SK-N-MC (cell line): ENCODE measurements at regions not wholly inside any gene's neighbourhood (a gene's known extent, or its start where the extent isn't known, plus 50 kb on each side); places are given as distances from the start of the nearest gene placed in this dataset.
"Not testable (repeated sequence)": the region's sequence is repeated elsewhere in the genome, so short reads cannot be mapped to it uniquely, and the experiment has no call there.

Experiments
- DNase-seq: peaks from one replicate; pipeline ENCODE4 v3.0.0-alpha.2; 2011; ENCODE audit warnings: low read depth, low spot score
- H3K27ac ChIP-seq: fragments of 200-600 bp; sonication (generic); 2 replicates; pipeline ENCODE4 v1.5.1; 2016; ENCODE audit warnings: mixed run types
- H3K36me3 ChIP-seq: fragments of 200-600 bp; sonication (generic); 2 replicates; pipeline ENCODE4 v1.6.1; 2017; ENCODE audit warnings: antibody characterized with exemption, low read length, mixed read lengths; ENCODE audit not compliant: insufficient read depth
- H3K4me3 ChIP-seq: fragments of 200-600 bp; sonication (generic); 2 replicates; pipeline ENCODE4 v1.5.1; 2016
- H3K9ac ChIP-seq: fragments of 200-600 bp; sonication (generic); 2 replicates; pipeline ENCODE4 v1.8.0; 2017; ENCODE audit warnings: mixed run types, mixed read lengths; ENCODE audit not compliant: insufficient read length
- H3K9me3 ChIP-seq: fragments of 200-600 bp; sonication (generic); 2 replicates; pipeline ENCODE4 v1.6.1; 2017; ENCODE audit warnings: low read depth, mild to moderate bottlenecking, antibody characterized with exemption, low read length, moderate library complexity, mixed read lengths
- EZH2 ChIP-seq: fragments of 200-600 bp; sonication (generic); IDR thresholded peaks from one replicate; pipeline ENCODE4 v1.6.1; 2017; ENCODE audit warnings: antibody characterized with exemption
- FOXP2 ChIP-seq: optimal IDR thresholded peaks from 2 replicates; pipeline ENCODE3; 2011; ENCODE audit warnings: mild to moderate bottlenecking, moderate library complexity; ENCODE audit not compliant: insufficient read depth; ENCODE audit errors: extremely low read length, control extremely low read depth
- POLR2AphosphoS5 ChIP-seq: IDR thresholded peaks from 2 replicates; pipeline ENCODE4 v1.6.1; 2012; ENCODE audit warnings: mild to moderate bottlenecking, low read depth, low read length, borderline replicate concordance

- no peak for TF ChIP-seq FOXP2
- no peak for TF ChIP-seq POLR2AphosphoS5
- TF ChIP-seq EZH2, result no peak
- DNase-seq, result no peak
- Histone ChIP-seq H3K4me3 (no peak overlapping the region), H3K36me3 (no peaks in the 10 kb centered on the region), H3K9me3 (no peaks in the 10 kb centered on the region), H3K27ac (no peak overlapping the region), H3K9ac (no peak overlapping the region)
Observed at GRCh38 chr4:33453436-33453835, 2733.3 kb downstream of the PCDH7 start.

GRCh38 chr4:33453916-33454315 lies 2733.7 kb downstream of the PCDH7 start:
- Histone ChIP-seq H3K36me3 (no peaks in the 10 kb centered on the region), H3K4me3 (no peak overlapping the region), H3K27ac (no peak overlapping the region), H3K9me3 (no peaks in the 10 kb centered on the region), H3K9ac (no peak overlapping the region)
- DNase-seq, result no peak
- TF ChIP-seq POLR2AphosphoS5 (no peak), FOXP2 (no peak), EZH2 (no peak)

- Histone ChIP-seq H3K27ac (no peak overlapping the region), H3K36me3 (no peaks in the 10 kb centered on the region), H3K9me3 (no peaks in the 10 kb centered on the region), H3K9ac (no peak overlapping the region), H3K4me3 (no peak overlapping the region)
- DNase-seq, result no peak
- no peak for TF ChIP-seq FOXP2
- no peak for TF ChIP-seq POLR2AphosphoS5
- no peak for TF ChIP-seq EZH2
Observed at GRCh38 chr4:33465565-33465964, 2745.4 kb downstream of the PCDH7 start.

- TF ChIP-seq POLR2AphosphoS5 (no peak), FOXP2 (no peak), EZH2 (no peak)
- H3K9ac ChIP-seq, result no peak overlapping the region
- H3K27ac ChIP-seq, result no peak overlapping the region
- no peaks in the 10 kb centered on the region for H3K36me3 ChIP-seq
- H3K4me3 ChIP-seq, result no peak overlapping the region
- DNase-seq, result no peak
- H3K9me3 ChIP-seq, result no peaks in the 10 kb centered on the region
Observed at GRCh38 chr4:33467291-33467690, 2747.1 kb downstream of the PCDH7 start.

GRCh38 chr4:33470805-33471204 lies 2750.6 kb downstream of the PCDH7 start:
- DNase-seq, result no peak
- no peaks in the 10 kb centered on the region for H3K9me3 ChIP-seq
- no peak overlapping the region for H3K4me3 ChIP-seq
- no peak overlapping the region for H3K9ac ChIP-seq
- no peak overlapping the region for H3K27ac ChIP-seq
- no peaks in the 10 kb centered on the region for H3K36me3 ChIP-seq
- TF ChIP-seq POLR2AphosphoS5 (no peak), EZH2 (no peak), FOXP2 (no peak)

- Histone ChIP-seq H3K9me3 (no peaks in the 10 kb centered on the region), H3K36me3 (no peaks in the 10 kb centered on the region), H3K4me3 (no peak overlapping the region), H3K27ac (no peak overlapping the region), H3K9ac (no peak overlapping the region)
- TF ChIP-seq FOXP2, result no peak
- TF ChIP-seq POLR2AphosphoS5, result no peak
- no peak for TF ChIP-seq EZH2
- DNase-seq, result no peak
Observed at GRCh38 chr4:33477715-33478114, 2757.5 kb downstream of the PCDH7 start.

GRCh38 chr4:33482773-33483172 lies 2761.5 kb downstream of the ARAP2 start:
- TF ChIP-seq EZH2 (no peak), FOXP2 (no peak), POLR2AphosphoS5 (no peak)
- no peak for DNase-seq
- Histone ChIP-seq H3K9me3 (no peaks in the 10 kb centered on the region), H3K9ac (no peak overlapping the region), H3K36me3 (no peaks in the 10 kb centered on the region), H3K27ac (no peak overlapping the region), H3K4me3 (no peak overlapping the region)

GRCh38 chr4:33485111-33485510 lies 2759.2 kb downstream of the ARAP2 start:
- H3K27ac ChIP-seq, result no peak overlapping the region
- H3K9me3 ChIP-seq, result no peaks in the 10 kb centered on the region
- H3K9ac ChIP-seq, result no peak overlapping the region
- no peak overlapping the region for H3K4me3 ChIP-seq
- no peak for DNase-seq
- TF ChIP-seq FOXP2, result no peak
- no peak for TF ChIP-seq EZH2
- no peak for TF ChIP-seq POLR2AphosphoS5
- H3K36me3 ChIP-seq, result no peaks in the 10 kb centered on the region

- Histone ChIP-seq H3K4me3 (no peak overlapping the region), H3K27ac (no peak overlapping the region), H3K36me3 (no peaks in the 10 kb centered on the region), H3K9me3 (no peaks in the 10 kb centered on the region), H3K9ac (no peak overlapping the region)
- TF ChIP-seq FOXP2, result no peak
- TF ChIP-seq POLR2AphosphoS5, result no peak
- no peak for TF ChIP-seq EZH2
- DNase-seq, result no peak
Observed at GRCh38 chr4:33493231-33493630, 2751.1 kb downstream of the ARAP2 start.

GRCh38 chr4:33494150-33494549 lies 2750.2 kb downstream of the ARAP2 start:
- no peak for TF ChIP-seq EZH2
- TF ChIP-seq POLR2AphosphoS5, result no peak
- no peak for TF ChIP-seq FOXP2
- Histone ChIP-seq H3K36me3 (no peaks in the 10 kb centered on the region), H3K9me3 (no peaks in the 10 kb centered on the region), H3K4me3 (no peak overlapping the region), H3K27ac (no peak overlapping the region), H3K9ac (no peak overlapping the region)
- no peak for DNase-seq

- H3K4me3 ChIP-seq, H3K36me3 ChIP-seq, H3K27ac ChIP-seq, DNase-seq, H3K9me3 ChIP-seq, H3K9ac ChIP-seq: not testable (repeated sequence)
Observed at GRCh38 chr4:33501587-33501986, 2742.7 kb downstream of the ARAP2 start.
